ENCODE measurements at regions not wholly inside any gene's neighbourhood (a gene's known extent, or its start where the extent isn't known, plus 50 kb on each side); places are given as distances from the start of the nearest gene placed in this dataset.

- no peaks in the 10 kb centered on the region for H3K9me3 ChIP-seq (ENCODE audit: control insufficient read depth in 2 of 2, insufficient read depth in 1 of 2, low read depth in 1 of 2, low read length in 1 of 2)
- FAIRE-seq, result no peak
- H3K27me3 ChIP-seq (ENCODE audit: control insufficient read depth in 3 of 3, insufficient read depth in 3 of 3, low read length in 3 of 3), result no peaks in the 10 kb centered on the region
- H3K4me1 ChIP-seq (ENCODE audit: control insufficient read depth in 3 of 3, insufficient read depth in 2 of 3, low read depth in 1 of 3, low read length in 2 of 3), result no peaks in the 10 kb centered on the region
- DNase-seq, result no peak
- H3K36me3 ChIP-seq (ENCODE audit: control insufficient read depth in 3 of 3, insufficient read depth in 2 of 3, low read depth in 1 of 3, low read length in 3 of 3), result no peaks in the 10 kb centered on the region
- no peak overlapping the region for H3K27ac ChIP-seq (ENCODE audit: low read depth in 1 of 3, low read length in 2 of 3)
- no peak overlapping the region for H3K4me3 ChIP-seq (ENCODE audit: low read depth in 1 of 3, low read length in 3 of 3)
- WGBS, 3 donors, result 80 to 84% (median 82%) methylated on average over 2 of the region's 2 CpGs
Observed at GRCh38 chr13:90094357-90094756, 1253.1 kb upstream of the MIR17HG start.

DNA sequence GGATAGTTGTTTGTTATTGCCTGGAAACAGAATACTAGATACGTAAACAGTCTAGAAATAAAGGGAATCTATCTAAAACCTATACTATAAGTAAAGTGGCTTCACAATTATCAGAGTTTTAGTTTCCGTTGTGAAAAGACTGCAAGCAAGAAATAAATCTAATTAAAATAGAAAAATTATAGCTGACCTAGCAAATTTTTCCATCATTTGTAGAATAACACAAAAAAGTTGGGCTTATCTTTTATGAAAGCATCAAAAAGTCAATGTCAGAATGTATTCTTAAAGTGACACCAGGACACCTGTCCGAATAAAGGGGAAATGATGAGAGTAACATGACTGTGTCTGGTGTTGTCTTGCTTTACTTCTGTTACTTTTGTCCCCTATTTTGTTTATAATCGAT lies 1248.9 kb upstream of the MIR17HG start:
- FAIRE-seq, result no peak
- Histone ChIP-seq H3K36me3 (ENCODE audit: control insufficient read depth in 3 of 3, insufficient read depth in 2 of 3, low read depth in 1 of 3, low read length in 3 of 3) (no peaks in the 10 kb centered on the region), H3K27ac (ENCODE audit: low read depth in 1 of 3, low read length in 2 of 3) (no peak overlapping the region), H3K27me3 (ENCODE audit: control insufficient read depth in 3 of 3, insufficient read depth in 3 of 3, low read length in 3 of 3) (no peaks in the 10 kb centered on the region), H3K4me3 (ENCODE audit: low read depth in 1 of 3, low read length in 3 of 3) (no peak overlapping the region), H3K4me1 (ENCODE audit: control insufficient read depth in 3 of 3, insufficient read depth in 2 of 3, low read depth in 1 of 3, low read length in 2 of 3) (no peaks in the 10 kb centered on the region), H3K9me3 (ENCODE audit: control insufficient read depth in 2 of 2, insufficient read depth in 1 of 2, low read depth in 1 of 2, low read length in 1 of 2) (no peaks in the 10 kb centered on the region)
- 85 to 90% (median 86%) methylated on average over 4 of the region's 4 CpGs for WGBS, 3 donors
- DNase-seq, result no peak

DNA sequence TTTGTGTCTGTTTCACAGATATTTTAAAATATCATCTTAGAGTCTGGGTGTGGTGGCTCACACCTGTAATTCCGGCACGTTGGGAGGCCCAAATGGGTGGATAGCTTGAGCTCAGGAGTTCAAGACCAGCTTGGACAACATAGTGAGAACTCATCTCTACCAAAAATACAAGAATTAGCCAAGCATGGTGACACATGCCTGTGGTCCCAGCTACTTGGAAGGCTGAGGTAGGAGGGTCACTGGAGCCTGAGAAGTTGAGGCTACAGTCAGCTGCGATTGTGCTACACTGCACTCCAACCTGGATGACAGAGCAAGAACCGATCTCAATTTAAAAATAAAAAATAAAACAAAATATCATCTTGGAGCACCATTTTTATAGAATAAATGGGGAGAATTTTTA lies 1247.6 kb upstream of the MIR17HG start:
- Histone ChIP-seq H3K4me3 (ENCODE audit: low read depth in 1 of 3, low read length in 3 of 3) (no peak overlapping the region), H3K4me1 (ENCODE audit: control insufficient read depth in 3 of 3, insufficient read depth in 2 of 3, low read depth in 1 of 3, low read length in 2 of 3) (no peaks in the 10 kb centered on the region), H3K9me3 (ENCODE audit: control insufficient read depth in 2 of 2, insufficient read depth in 1 of 2, low read depth in 1 of 2, low read length in 1 of 2) (peaks cover 0 to 5% of the 10 kb centered on the region in 2 donors), H3K36me3 (ENCODE audit: control insufficient read depth in 3 of 3, insufficient read depth in 2 of 3, low read depth in 1 of 3, low read length in 3 of 3) (no peaks in the 10 kb centered on the region), H3K27me3 (ENCODE audit: control insufficient read depth in 3 of 3, insufficient read depth in 3 of 3, low read length in 3 of 3) (no peaks in the 10 kb centered on the region), H3K27ac (ENCODE audit: low read depth in 1 of 3, low read length in 2 of 3) (no peak overlapping the region)
- WGBS, 3 donors, result 86 to 89% (median 88%) methylated on average over 4 of the region's 4 CpGs
- DNase-seq (no peak), FAIRE-seq (no peak)

- Histone ChIP-seq H3K27me3 (ENCODE audit: control insufficient read depth in 3 of 3, insufficient read depth in 3 of 3, low read length in 3 of 3) (no peaks in the 10 kb centered on the region), H3K36me3 (ENCODE audit: control insufficient read depth in 3 of 3, insufficient read depth in 2 of 3, low read depth in 1 of 3, low read length in 3 of 3) (no peaks in the 10 kb centered on the region), H3K4me3 (ENCODE audit: low read depth in 1 of 3, low read length in 3 of 3) (no peak overlapping the region), H3K4me1 (ENCODE audit: control insufficient read depth in 3 of 3, insufficient read depth in 2 of 3, low read depth in 1 of 3, low read length in 2 of 3) (no peaks in the 10 kb centered on the region), H3K27ac (ENCODE audit: low read depth in 1 of 3, low read length in 2 of 3) (no peak overlapping the region), H3K9me3 (ENCODE audit: control insufficient read depth in 2 of 2, insufficient read depth in 1 of 2, low read depth in 1 of 2, low read length in 1 of 2) (peaks cover 0 to 8% of the 10 kb centered on the region in 2 donors)
- DNase-seq (no peak), FAIRE-seq (no peak)
- 60 to 77% (median 66%) methylated on average over 4 of the region's 4 CpGs for WGBS, 3 donors
Observed at GRCh38 chr13:90103099-90103784, 1244.2 kb upstream of the MIR17HG start.

GRCh38 chr13:90104764-90105163 lies 1242.7 kb upstream of the MIR17HG start:
- H3K4me3 ChIP-seq (ENCODE audit: low read depth in 1 of 3, low read length in 3 of 3), result no peak overlapping the region
- H3K4me1 ChIP-seq (ENCODE audit: control insufficient read depth in 3 of 3, insufficient read depth in 2 of 3, low read depth in 1 of 3, low read length in 2 of 3), result no peaks in the 10 kb centered on the region
- FAIRE-seq (no peak), DNase-seq (no peak)
- H3K36me3 ChIP-seq (ENCODE audit: control insufficient read depth in 3 of 3, insufficient read depth in 2 of 3, low read depth in 1 of 3, low read length in 3 of 3), result no peaks in the 10 kb centered on the region
- no peak overlapping the region for H3K27ac ChIP-seq (ENCODE audit: low read depth in 1 of 3, low read length in 2 of 3)
- H3K9me3 ChIP-seq (ENCODE audit: control insufficient read depth in 2 of 2, insufficient read depth in 1 of 2, low read depth in 1 of 2, low read length in 1 of 2), result peaks cover 0 to 8% of the 10 kb centered on the region in 2 donors
- WGBS, 3 donors, result 78 to 83% (median 82%) methylated on average over 2 of the region's 2 CpGs
- no peaks in the 10 kb centered on the region for H3K27me3 ChIP-seq (ENCODE audit: control insufficient read depth in 3 of 3, insufficient read depth in 3 of 3, low read length in 3 of 3)

GRCh38 chr13:90105276-90105675 lies 1242.2 kb upstream of the MIR17HG start:
- DNase-seq, result no peak
- FAIRE-seq, result no peak
- Histone ChIP-seq H3K9me3 (ENCODE audit: control insufficient read depth in 2 of 2, insufficient read depth in 1 of 2, low read depth in 1 of 2, low read length in 1 of 2) (peaks cover 0 to 8% of the 10 kb centered on the region in 2 donors), H3K4me1 (ENCODE audit: control insufficient read depth in 3 of 3, insufficient read depth in 2 of 3, low read depth in 1 of 3, low read length in 2 of 3) (no peaks in the 10 kb centered on the region), H3K27ac (ENCODE audit: low read depth in 1 of 3, low read length in 2 of 3) (no peak overlapping the region), H3K36me3 (ENCODE audit: control insufficient read depth in 3 of 3, insufficient read depth in 2 of 3, low read depth in 1 of 3, low read length in 3 of 3) (no peaks in the 10 kb centered on the region), H3K27me3 (ENCODE audit: control insufficient read depth in 3 of 3, insufficient read depth in 3 of 3, low read length in 3 of 3) (no peaks in the 10 kb centered on the region), H3K4me3 (ENCODE audit: low read depth in 1 of 3, low read length in 3 of 3) (no peak overlapping the region)

DNA sequence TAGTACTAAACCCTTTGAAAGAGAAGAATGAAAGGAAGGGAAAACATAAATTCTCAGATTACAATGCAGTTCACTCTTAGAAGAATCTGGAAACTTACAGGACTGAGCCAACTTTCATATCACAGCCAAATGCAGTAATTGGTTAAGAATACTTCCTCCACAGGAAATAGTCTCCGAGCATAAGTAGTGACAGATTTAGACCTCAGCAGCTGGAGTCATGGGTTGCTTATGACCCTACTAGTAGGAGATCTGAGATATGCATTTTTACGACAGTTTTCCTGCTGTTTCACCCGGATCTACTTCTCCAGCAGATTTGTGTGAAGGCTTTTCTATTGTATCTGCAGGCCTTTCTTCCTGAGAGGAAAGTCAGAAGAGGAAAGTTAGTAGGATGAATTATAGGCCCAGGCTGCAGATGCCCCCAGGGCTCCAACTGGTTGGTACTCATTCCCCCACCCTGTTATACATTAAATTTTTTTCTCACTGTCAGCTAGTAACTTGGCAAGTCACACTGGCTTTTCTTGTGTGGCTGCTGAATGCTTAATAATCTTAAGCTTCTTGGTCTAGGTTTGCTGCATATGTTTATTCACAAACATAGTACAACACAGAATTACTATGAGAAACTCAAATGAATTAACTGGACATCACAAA lies 1241.5 kb upstream of the MIR17HG start:
- Histone ChIP-seq H3K9me3 (ENCODE audit: control insufficient read depth in 2 of 2, insufficient read depth in 1 of 2, low read depth in 1 of 2, low read length in 1 of 2) (peaks cover 0 to 8% of the 10 kb centered on the region in 2 donors), H3K4me1 (ENCODE audit: control insufficient read depth in 3 of 3, insufficient read depth in 2 of 3, low read depth in 1 of 3, low read length in 2 of 3) (no peaks in the 10 kb centered on the region), H3K36me3 (ENCODE audit: control insufficient read depth in 3 of 3, insufficient read depth in 2 of 3, low read depth in 1 of 3, low read length in 3 of 3) (no peaks in the 10 kb centered on the region), H3K27ac (ENCODE audit: low read depth in 1 of 3, low read length in 2 of 3) (no peak overlapping the region), H3K27me3 (ENCODE audit: control insufficient read depth in 3 of 3, insufficient read depth in 3 of 3, low read length in 3 of 3) (no peaks in the 10 kb centered on the region), H3K4me3 (ENCODE audit: low read depth in 1 of 3, low read length in 3 of 3) (no peak overlapping the region)
- WGBS, 3 donors, result 19 to 28% (median 20%) methylated on average over 3 of the region's 3 CpGs
- DNase-seq (no peak), FAIRE-seq (no peak)

- Histone ChIP-seq H3K4me3 (ENCODE audit: low read depth in 1 of 3, low read length in 3 of 3) (no peak overlapping the region), H3K9me3 (ENCODE audit: control insufficient read depth in 2 of 2, insufficient read depth in 1 of 2, low read depth in 1 of 2, low read length in 1 of 2) (peaks cover 0 to 8% of the 10 kb centered on the region in 2 donors), H3K36me3 (ENCODE audit: control insufficient read depth in 3 of 3, insufficient read depth in 2 of 3, low read depth in 1 of 3, low read length in 3 of 3) (no peaks in the 10 kb centered on the region), H3K27ac (ENCODE audit: low read depth in 1 of 3, low read length in 2 of 3) (no peak overlapping the region), H3K27me3 (ENCODE audit: control insufficient read depth in 3 of 3, insufficient read depth in 3 of 3, low read length in 3 of 3) (no peaks in the 10 kb centered on the region), H3K4me1 (ENCODE audit: control insufficient read depth in 3 of 3, insufficient read depth in 2 of 3, low read depth in 1 of 3, low read length in 2 of 3) (no peaks in the 10 kb centered on the region)
- WGBS, 3 donors, result 15 to 65% (median 34%) methylated on average over 2 of the region's 2 CpGs
- peak in 1 of 2 donors; percentile 6 for DNase-seq
- FAIRE-seq, result no peak
Observed at GRCh38 chr13:90107661-90108060, 1239.8 kb upstream of the MIR17HG start.

GRCh38 chr13:90108547-90108946 lies 1238.9 kb upstream of the MIR17HG start:
- no peak for FAIRE-seq
- H3K4me1 ChIP-seq (ENCODE audit: control insufficient read depth in 3 of 3, insufficient read depth in 2 of 3, low read depth in 1 of 3, low read length in 2 of 3), result no peaks in the 10 kb centered on the region
- no peak overlapping the region for H3K4me3 ChIP-seq (ENCODE audit: low read depth in 1 of 3, low read length in 3 of 3)
- H3K36me3 ChIP-seq (ENCODE audit: control insufficient read depth in 3 of 3, insufficient read depth in 2 of 3, low read depth in 1 of 3, low read length in 3 of 3), result no peaks in the 10 kb centered on the region
- no peak overlapping the region for H3K27ac ChIP-seq (ENCODE audit: low read depth in 1 of 3, low read length in 2 of 3)
- no peak for DNase-seq
- H3K9me3 ChIP-seq (ENCODE audit: control insufficient read depth in 2 of 2, insufficient read depth in 1 of 2, low read depth in 1 of 2, low read length in 1 of 2), result peaks cover 0 to 8% of the 10 kb centered on the region in 2 donors
- 44 to 72% (median 61%) methylated on average over 1 of the region's 1 CpG for WGBS, 3 donors
- H3K27me3 ChIP-seq (ENCODE audit: control insufficient read depth in 3 of 3, insufficient read depth in 3 of 3, low read length in 3 of 3), result no peaks in the 10 kb centered on the region

All from small intestine (tissue), 7 donors.